GM21825 (cell line): ENCODE measurements at regions not wholly inside any gene's neighbourhood (a gene's known extent, or its start where the extent isn't known, plus 50 kb on each side); places are given as distances from the start of the nearest gene placed in this dataset.

Source experiments
- ATAC-seq: cut with Tn5 transposase; IDR thresholded peaks from one replicate; pipeline ENCODE4 v1.9.1; 2021; ENCODE audit warnings: mild to moderate bottlenecking, moderate library complexity; ENCODE audit not compliant: unreplicated experiment

GRCh38 chr4:133245226-133245625 lies 96.1 kb downstream of the PCDH10 start:
- ATAC-seq, result no peak
